ENCODE measurements at regions not wholly inside any gene's neighbourhood (a gene's known extent, or its start where the extent isn't known, plus 50 kb on each side); places are given as distances from the start of the nearest gene placed in this dataset.

GRCh38 chr13:108036411-108036932, 178.9 kb downstream of the LIG4 start:
- POLR2A ChIA-PET, result no interaction called here
- no peak overlapping the region for H2AFZ ChIP-seq (ENCODE audit: low read depth, low read length, poor library complexity, severe bottlenecking)
- no peaks in the 10 kb centered on the region for H3K27me3 ChIP-seq (ENCODE audit: insufficient read depth, low read length)
- intact Hi-C loops (cut with micrococcal nuclease), result no loop called here
- CTCF ChIA-PET, result no interaction called here
- H3K4me1 ChIP-seq (ENCODE audit: control insufficient read depth in 1 of 2, insufficient read depth in 2 of 2, low read length in 2 of 2), result no peaks in the 10 kb centered on the region
- TF ChIP-seq CEBPB (IDR thresholded peaks at IDR 0.05; ENCODE audit: low read depth) (no peak), SRF (IDR thresholded peaks at IDR 0.05; ENCODE audit: low read depth) (no peak), ZNF274 (IDR thresholded peaks at IDR 0.05; ENCODE audit: low read depth, low read length) (no peak), ELF1 (IDR thresholded peaks at IDR 0.05; ENCODE audit: borderline replicate concordance, low read depth) (no peak), SIN3A (IDR thresholded peaks at IDR 0.05; ENCODE audit: low read depth) (no peak)
- peaks cover 0 to 7% of the 10 kb centered on the region in 2 experiments; a peak in 2 of 4 replicates for H3K9me3 ChIP-seq (ENCODE audit: control insufficient read depth in 1 of 2, insufficient read depth in 1 of 2, low read depth in 1 of 2, low read length in 2 of 2)
- H3K36me3 ChIP-seq (ENCODE audit: control insufficient read depth in 1 of 2, insufficient read depth in 2 of 2, low read length in 2 of 2), result no peaks in the 10 kb centered on the region
- ATAC-seq (no peak), DNase-seq (ENCODE audit: low read depth, low spot score) (no peak)
- no peaks in the 10 kb centered on the region for H3K79me2 ChIP-seq (ENCODE audit: insufficient read depth, low read length)
- no peak overlapping the region for H3K9ac ChIP-seq (ENCODE audit: low read length)
- H3K27ac ChIP-seq (ENCODE audit: low read depth, low read length), result no peak overlapping the region
- no TSS peak for BruUV-seq (replicated peaks)
- RAD21 ChIA-PET (ENCODE audit: low non-redundant PET in 1 of 2, low total read pairs in 2 of 2, uncharacterized antibody in 2 of 2, unreplicated experiment in 2 of 2), result no interaction called here
- H3K9me2 ChIP-seq (ENCODE audit: insufficient read depth), result no peaks in the 10 kb centered on the region
- H4K20me1 ChIP-seq (ENCODE audit: insufficient read depth), result no peaks in the 10 kb centered on the region
- H3K4me2 ChIP-seq (ENCODE audit: low read length), result no peak overlapping the region
- H3K4me3 ChIP-seq (replicated peaks in 1 of 2; ENCODE audit: low read depth in 1 of 2, low read length in 2 of 2), result no peak overlapping the region

- POLR2A ChIA-PET, result no interaction called here
- peaks cover 0 to 7% of the 10 kb centered on the region in 2 experiments; a peak in 2 of 4 replicates for H3K9me3 ChIP-seq (ENCODE audit: control insufficient read depth in 1 of 2, insufficient read depth in 1 of 2, low read depth in 1 of 2, low read length in 2 of 2)
- TF ChIP-seq EGR1 (IDR thresholded peaks at IDR 0.05; ENCODE audit: low read depth), result no peak
- ATAC-seq (no peak), DNase-seq (ENCODE audit: low read depth, low spot score) (no peak)
- no peaks in the 10 kb centered on the region for H3K36me3 ChIP-seq (ENCODE audit: control insufficient read depth in 1 of 2, insufficient read depth in 2 of 2, low read length in 2 of 2)
- H3K9ac ChIP-seq (ENCODE audit: low read length), result no peak overlapping the region
- no TSS peak for BruUV-seq (replicated peaks)
- H3K9me2 ChIP-seq (ENCODE audit: insufficient read depth), result no peaks in the 10 kb centered on the region
- RAD21 ChIA-PET (ENCODE audit: low non-redundant PET in 1 of 2, low total read pairs in 2 of 2, uncharacterized antibody in 2 of 2, unreplicated experiment in 2 of 2), result no interaction called here
- H3K4me3 ChIP-seq (replicated peaks in 1 of 2; ENCODE audit: low read depth in 1 of 2, low read length in 2 of 2), result no peak overlapping the region
- no peak overlapping the region for H3K27ac ChIP-seq (ENCODE audit: low read depth, low read length)
- intact Hi-C loops (cut with micrococcal nuclease), result no loop called here
- H4K20me1 ChIP-seq (ENCODE audit: insufficient read depth), result no peaks in the 10 kb centered on the region
- no peaks in the 10 kb centered on the region for H3K4me1 ChIP-seq (ENCODE audit: control insufficient read depth in 1 of 2, insufficient read depth in 2 of 2, low read length in 2 of 2)
- H3K27me3 ChIP-seq (ENCODE audit: insufficient read depth, low read length), result no peaks in the 10 kb centered on the region
- H2AFZ ChIP-seq (ENCODE audit: low read depth, low read length, poor library complexity, severe bottlenecking), result no peak overlapping the region
- H3K4me2 ChIP-seq (ENCODE audit: low read length), result no peak overlapping the region
- no peaks in the 10 kb centered on the region for H3K79me2 ChIP-seq (ENCODE audit: insufficient read depth, low read length)
- CTCF ChIA-PET, result no interaction called here
Measured at GRCh38 chr13:108034909-108035410, 180.4 kb downstream of the LIG4 start.
